ENCODE measurements at regions not wholly inside any gene's neighbourhood (a gene's known extent, or its start where the extent isn't known, plus 50 kb on each side); places are given as distances from the start of the nearest gene placed in this dataset.

DNA sequence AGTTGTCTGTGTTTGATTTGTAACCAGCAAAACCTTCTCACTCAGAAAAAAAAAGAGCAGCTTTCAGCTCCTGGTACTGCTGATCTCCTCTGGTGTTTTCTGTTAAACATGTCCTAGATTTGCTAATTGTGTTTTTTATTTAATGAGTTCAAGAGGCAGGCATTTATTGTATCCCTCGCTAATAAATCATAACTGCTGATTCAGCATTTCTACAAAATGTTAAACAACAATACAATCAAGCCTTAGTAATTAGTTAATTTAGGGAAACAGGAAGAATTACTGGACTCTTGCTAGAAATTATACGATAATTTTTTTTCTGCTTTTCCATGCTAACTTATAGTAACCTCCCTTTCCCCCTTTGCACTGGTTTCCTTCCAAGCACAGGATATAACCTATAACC is 66.8 kb upstream of the NRP1 start:
- DNase-seq (ENCODE audit: extremely low spot score in 2 of 2), result no peak
- intact Hi-C loops (cut with DNase I), result no loop called here
- peaks cover 6% of the 10 kb centered on the region for H3K9me3 ChIP-seq
- no peaks in the 10 kb centered on the region for H3K36me3 ChIP-seq
- H3K4me3 ChIP-seq, result no peak overlapping the region
- H3K27me3 ChIP-seq, result no peaks in the 10 kb centered on the region
- no peak overlapping the region for H3K27ac ChIP-seq
- no peaks in the 10 kb centered on the region for H3K4me1 ChIP-seq
- TF ChIP-seq POLR2A (IDR thresholded peaks at IDR 0.05) (no peak), POLR2AphosphoS5 (IDR thresholded peaks at IDR 0.05; ENCODE audit: insufficient read depth in 1 of 2, low read depth in 1 of 2) (no peak)
- TF ChIP-seq, protein P1, sequence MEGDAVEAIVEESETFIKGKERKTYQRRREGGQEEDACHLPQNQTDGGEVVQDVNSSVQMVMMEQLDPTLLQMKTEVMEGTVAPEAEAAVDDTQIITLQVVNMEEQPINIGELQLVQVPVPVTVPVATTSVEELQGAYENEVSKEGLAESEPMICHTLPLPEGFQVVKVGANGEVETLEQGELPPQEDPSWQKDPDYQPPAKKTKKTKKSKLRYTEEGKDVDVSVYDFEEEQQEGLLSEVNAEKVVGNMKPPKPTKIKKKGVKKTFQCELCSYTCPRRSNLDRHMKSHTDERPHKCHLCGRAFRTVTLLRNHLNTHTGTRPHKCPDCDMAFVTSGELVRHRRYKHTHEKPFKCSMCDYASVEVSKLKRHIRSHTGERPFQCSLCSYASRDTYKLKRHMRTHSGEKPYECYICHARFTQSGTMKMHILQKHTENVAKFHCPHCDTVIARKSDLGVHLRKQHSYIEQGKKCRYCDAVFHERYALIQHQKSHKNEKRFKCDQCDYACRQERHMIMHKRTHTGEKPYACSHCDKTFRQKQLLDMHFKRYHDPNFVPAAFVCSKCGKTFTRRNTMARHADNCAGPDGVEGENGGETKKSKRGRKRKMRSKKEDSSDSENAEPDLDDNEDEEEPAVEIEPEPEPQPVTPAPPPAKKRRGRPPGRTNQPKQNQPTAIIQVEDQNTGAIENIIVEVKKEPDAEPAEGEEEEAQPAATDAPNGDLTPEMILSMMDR (IDR thresholded peaks at IDR 0.05), result no peak

DNA sequence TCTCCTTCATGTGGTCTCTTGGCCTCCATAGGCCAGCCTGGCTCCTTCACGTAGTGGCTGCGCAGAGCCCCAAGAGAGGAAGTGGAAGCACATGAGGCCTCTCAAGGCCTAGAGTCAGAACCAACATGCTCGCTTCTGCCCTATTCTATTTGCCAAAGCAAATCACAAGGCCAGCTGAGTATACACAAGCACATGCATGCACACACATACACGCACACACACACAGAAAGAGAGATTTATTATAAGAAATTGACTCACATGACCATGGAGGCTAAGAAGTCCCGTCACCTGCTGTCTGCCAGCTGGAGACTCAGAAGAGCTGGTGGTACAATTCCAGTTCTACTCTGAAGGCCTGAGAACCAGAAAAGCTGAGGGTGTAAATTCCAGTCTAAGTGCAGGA is 64.3 kb upstream of the NRP1 start:
- intact Hi-C loops (cut with DNase I), result no loop called here
- TF ChIP-seq, protein P1 (IDR thresholded peaks at IDR 0.05), result no peak
- TF ChIP-seq POLR2A (IDR thresholded peaks at IDR 0.05) (no peak), POLR2AphosphoS5 (IDR thresholded peaks at IDR 0.05; ENCODE audit: insufficient read depth in 1 of 2, low read depth in 1 of 2) (no peak)
- no peaks in the 10 kb centered on the region for H3K4me1 ChIP-seq
- no peak overlapping the region for H3K4me3 ChIP-seq
- H3K9me3 ChIP-seq, result peaks cover 6% of the 10 kb centered on the region
- H3K27ac ChIP-seq, result no peak overlapping the region
- no peaks in the 10 kb centered on the region for H3K36me3 ChIP-seq
- no peaks in the 10 kb centered on the region for H3K27me3 ChIP-seq
- no peak for DNase-seq (ENCODE audit: extremely low spot score in 2 of 2)

DNA sequence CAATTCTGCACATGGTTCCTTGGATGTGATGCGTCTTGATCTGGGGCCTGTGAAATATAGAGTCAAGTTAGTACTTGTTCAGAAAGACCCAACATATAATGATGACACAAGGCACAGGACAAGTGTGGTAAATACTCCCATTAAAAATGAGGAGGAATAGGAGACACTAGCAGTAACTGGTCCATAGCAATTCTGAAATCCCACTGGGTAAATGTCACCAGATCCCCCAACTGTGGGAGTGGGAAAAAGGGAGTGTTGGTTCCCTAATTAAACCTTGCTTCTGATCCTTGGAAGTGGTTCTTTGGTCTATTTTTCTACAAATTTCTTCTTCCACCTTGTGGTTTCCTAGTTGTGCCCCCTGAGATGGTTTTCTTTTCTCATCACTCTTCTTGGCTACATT is 62.5 kb upstream of the NRP1 start:
- TF ChIP-seq, protein P1 (IDR thresholded peaks at IDR 0.05), result no peak
- no peak for TF ChIP-seq POLR2A (IDR thresholded peaks at IDR 0.05)
- no peak for TF ChIP-seq POLR2AphosphoS5 (IDR thresholded peaks at IDR 0.05; ENCODE audit: insufficient read depth in 1 of 2, low read depth in 1 of 2)
- no peak for DNase-seq (ENCODE audit: extremely low spot score in 2 of 2)
- H3K4me3 ChIP-seq, result no peak overlapping the region
- no peaks in the 10 kb centered on the region for H3K27me3 ChIP-seq
- peaks cover 6% of the 10 kb centered on the region for H3K9me3 ChIP-seq
- H3K27ac ChIP-seq, result no peak overlapping the region
- no peaks in the 10 kb centered on the region for H3K4me1 ChIP-seq
- H3K36me3 ChIP-seq, result no peaks in the 10 kb centered on the region
- intact Hi-C loops (cut with DNase I), result no loop called here

DNA sequence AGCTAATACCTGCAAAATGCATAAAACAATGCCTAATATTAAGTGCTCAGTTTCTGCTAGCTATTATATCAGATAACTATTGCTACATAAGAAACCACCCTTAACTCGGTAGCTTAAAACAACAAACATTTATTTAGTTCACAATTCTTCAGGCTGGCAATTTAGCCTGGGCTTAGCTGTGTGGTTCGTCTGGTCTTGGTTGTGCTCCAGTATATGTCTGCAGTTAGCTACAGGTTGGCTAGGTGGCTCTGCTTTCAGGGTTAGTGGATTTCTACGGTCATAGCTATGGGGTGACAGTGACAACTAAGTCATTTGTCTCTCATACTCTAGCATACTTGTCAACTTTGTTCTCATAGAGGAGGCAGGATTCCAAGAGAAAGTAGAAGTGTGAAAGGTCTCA is 61.8 kb upstream of the NRP1 start:
- H3K4me3 ChIP-seq, result no peak overlapping the region
- DNase-seq (ENCODE audit: extremely low spot score in 2 of 2), result no peak
- no peaks in the 10 kb centered on the region for H3K4me1 ChIP-seq
- intact Hi-C loops (cut with DNase I), result no loop called here
- no peaks in the 10 kb centered on the region for H3K36me3 ChIP-seq
- no peak overlapping the region for H3K27ac ChIP-seq
- H3K27me3 ChIP-seq, result no peaks in the 10 kb centered on the region
- H3K9me3 ChIP-seq, result peaks cover 6% of the 10 kb centered on the region
- TF ChIP-seq, protein P1 (IDR thresholded peaks at IDR 0.05), result no peak
- no peak for TF ChIP-seq POLR2A (IDR thresholded peaks at IDR 0.05)
- TF ChIP-seq POLR2AphosphoS5 (IDR thresholded peaks at IDR 0.05; ENCODE audit: insufficient read depth in 1 of 2, low read depth in 1 of 2), result no peak

DNA sequence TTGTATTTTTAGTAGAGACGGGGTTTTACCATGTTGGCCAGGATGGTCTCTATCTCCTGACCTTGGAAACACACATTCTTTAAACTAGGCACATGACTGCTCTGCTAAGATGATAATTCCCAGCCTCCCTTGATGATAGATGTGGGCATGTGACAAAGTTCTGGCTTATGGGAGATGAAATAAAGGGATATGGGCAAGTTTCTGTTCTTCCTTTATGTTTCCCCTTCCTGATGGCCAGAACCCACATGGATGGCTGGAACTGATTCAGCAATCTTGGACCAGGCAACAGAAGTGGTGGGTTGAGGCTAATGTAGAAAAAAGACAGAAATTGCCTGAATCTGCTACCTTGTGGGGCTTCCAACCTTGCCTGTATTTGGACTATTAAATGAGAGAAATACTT is 60.7 kb upstream of the NRP1 start:
- Histone ChIP-seq H3K27me3 (no peaks in the 10 kb centered on the region), H3K4me1 (no peaks in the 10 kb centered on the region), H3K27ac (no peak overlapping the region), H3K36me3 (no peaks in the 10 kb centered on the region), H3K9me3 (peaks cover 6% of the 10 kb centered on the region), H3K4me3 (no peak overlapping the region)
- TF ChIP-seq POLR2A (IDR thresholded peaks at IDR 0.05), result no peak
- no peak for TF ChIP-seq POLR2AphosphoS5 (IDR thresholded peaks at IDR 0.05; ENCODE audit: insufficient read depth in 1 of 2, low read depth in 1 of 2)
- DNase-seq (ENCODE audit: extremely low spot score in 2 of 2), result no peak
- intact Hi-C loops (cut with DNase I), result no loop called here

DNA sequence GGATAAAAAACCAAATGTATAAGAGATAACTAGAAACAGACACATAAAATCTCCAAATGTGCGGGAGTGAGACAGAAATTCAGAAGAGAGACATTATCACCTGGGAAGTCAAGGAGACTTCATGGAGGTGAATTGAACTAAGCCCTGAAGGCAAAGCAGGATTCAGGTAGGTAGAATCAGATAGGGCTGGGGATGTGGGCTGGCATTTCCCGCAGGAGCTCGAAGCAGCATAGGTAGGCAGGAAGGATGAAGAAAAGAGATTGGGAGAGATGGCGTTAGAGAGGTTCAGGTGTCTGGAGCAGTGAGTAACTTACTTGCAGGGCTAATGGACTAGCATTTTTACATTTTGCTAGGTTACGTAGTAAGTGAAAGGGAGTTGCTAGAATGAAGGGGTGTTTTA is 58.2 kb upstream of the NRP1 start:
- no peaks in the 10 kb centered on the region for H3K36me3 ChIP-seq
- H3K4me3 ChIP-seq, result no peak overlapping the region
- intact Hi-C loops (cut with DNase I), result no loop called here
- H3K9me3 ChIP-seq, result peaks cover 6% of the 10 kb centered on the region
- DNase-seq (ENCODE audit: extremely low spot score in 2 of 2), result no peak
- H3K27ac ChIP-seq, result no peak overlapping the region
- no peaks in the 10 kb centered on the region for H3K4me1 ChIP-seq
- TF ChIP-seq POLR2AphosphoS5 (IDR thresholded peaks at IDR 0.05; ENCODE audit: insufficient read depth in 1 of 2, low read depth in 1 of 2) (no peak), POLR2A (IDR thresholded peaks at IDR 0.05) (no peak)
- TF ChIP-seq, protein P1 (IDR thresholded peaks at IDR 0.05), result no peak
- H3K27me3 ChIP-seq, result no peaks in the 10 kb centered on the region
